ENCODE measurements at regions not wholly inside any gene's neighbourhood (a gene's known extent, or its start where the extent isn't known, plus 50 kb on each side); places are given as distances from the start of the nearest gene placed in this dataset.

GRCh38 chr10:4003348-4003973, 218.5 kb upstream of the KLF6 start:
- TF ChIP-seq GATA2 (IDR thresholded peaks at IDR 0.05; ENCODE audit: low read depth, low read length) (no peak), GATA3 (IDR thresholded peaks at IDR 0.05; ENCODE audit: low read depth, low read length) (no peak)

All from SH-SY5Y (cell line).